ENCODE measurements at regions not wholly inside any gene's neighbourhood (a gene's known extent, or its start where the extent isn't known, plus 50 kb on each side); places are given as distances from the start of the nearest gene placed in this dataset.

DNA sequence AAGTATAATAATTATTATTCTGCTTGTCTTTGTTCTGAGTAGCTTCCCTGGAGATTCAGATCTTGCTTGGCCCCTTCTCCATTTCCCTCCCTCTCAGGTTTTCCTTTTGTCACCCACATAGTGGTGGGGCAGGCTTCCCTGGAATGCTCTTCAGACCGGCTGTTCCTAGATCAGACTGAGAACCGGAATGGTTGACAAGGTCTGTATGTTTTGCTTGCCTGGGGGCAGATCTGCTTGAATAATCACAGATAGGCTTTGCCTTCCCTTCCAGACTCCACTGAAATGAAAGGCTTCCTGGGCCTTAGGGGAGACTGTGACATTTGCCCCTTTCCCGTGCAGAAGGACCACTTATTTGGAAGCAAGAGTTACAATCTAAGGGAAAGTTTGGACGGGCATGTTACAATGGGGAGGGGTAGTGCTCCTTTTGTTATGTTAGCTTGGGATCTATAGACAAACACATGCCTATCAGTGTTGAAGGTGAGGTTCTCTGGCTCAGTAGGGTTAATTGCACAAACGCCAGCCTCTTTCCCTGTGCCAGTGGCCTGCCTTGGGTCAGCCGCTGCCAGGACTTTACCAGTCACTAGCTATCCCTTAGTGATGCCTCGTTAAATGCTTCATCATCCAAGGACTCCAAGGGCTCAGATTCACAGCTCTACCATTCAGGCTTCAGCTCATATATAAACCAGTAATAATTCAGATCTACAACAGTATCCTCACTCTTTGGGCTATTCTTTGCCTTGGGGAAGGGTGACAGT, 178.6 kb downstream of the SNAPC1 start:
- DNase-seq (ENCODE audit: extremely low spot score) = no peak
- CTCF ChIA-PET = interaction anchor here (0.6 kb wide), 1 partner anchor 13 kb away, joined by 3 read pairs; no protein-coding TSS in a partner anchor
- TF ChIP-seq LEF1 (IDR thresholded peaks at IDR 0.05; ENCODE audit: borderline replicate concordance) = no peak
- no peak for TF ChIP-seq ZNF384 (IDR thresholded peaks at IDR 0.05)
- no peak for TF ChIP-seq HDGF (IDR thresholded peaks at IDR 0.05; ENCODE audit: borderline replicate concordance)
- no peak for TF ChIP-seq SUZ12 (IDR thresholded peaks at IDR 0.05)
- TF ChIP-seq ARNT (IDR thresholded peaks at IDR 0.05) = no peak
- no peak for TF ChIP-seq BHLHE40 (IDR thresholded peaks at IDR 0.05; ENCODE audit: borderline replicate concordance)
- no peak for TF ChIP-seq FOXK2 (IDR thresholded peaks at IDR 0.05)
- POLR2A ChIA-PET = no interaction called here

DNA sequence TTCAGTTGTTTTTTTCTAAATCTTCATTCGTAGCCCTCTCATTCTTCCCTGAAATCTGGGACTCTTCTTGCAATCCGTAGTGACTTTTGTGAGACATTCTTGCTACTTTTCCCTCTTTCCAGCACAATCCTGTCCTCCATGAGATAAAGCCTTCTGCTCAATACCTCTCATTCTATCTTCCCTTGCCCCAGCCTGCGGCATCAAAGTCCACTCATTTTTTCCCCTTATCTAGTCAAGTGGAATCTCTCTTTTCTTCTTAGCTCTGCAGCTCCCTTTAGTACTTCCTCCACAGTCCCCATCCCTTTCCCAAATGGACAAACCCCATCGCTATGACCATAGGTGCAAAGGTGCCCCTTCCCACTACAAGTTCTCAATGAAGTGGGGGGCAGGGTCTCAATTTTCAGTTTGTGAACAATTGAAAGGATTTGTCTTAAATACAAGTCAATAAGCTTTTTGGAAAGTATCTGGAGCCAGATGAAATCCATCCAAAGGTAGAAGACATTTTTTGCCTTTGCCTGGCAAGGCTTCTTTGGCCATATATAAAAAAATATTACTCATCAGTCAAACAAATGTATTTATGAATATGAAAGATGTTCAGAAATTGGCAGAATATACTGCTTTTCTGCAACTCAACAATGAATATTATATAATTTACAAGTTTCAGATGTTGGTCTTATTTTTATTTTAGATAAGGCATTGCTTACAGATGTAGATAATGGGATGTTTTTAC, 179.4 kb downstream of the SNAPC1 start:
- POLR2A ChIA-PET = no interaction called here
- no peak for DNase-seq (ENCODE audit: extremely low spot score)
- TF ChIP-seq TARDBP (IDR thresholded peaks at IDR 0.05) (no peak), HDGF (IDR thresholded peaks at IDR 0.05; ENCODE audit: borderline replicate concordance) (no peak), ARNT (IDR thresholded peaks at IDR 0.05) (no peak)
- CTCF ChIA-PET = interaction anchor here (0.6 kb wide), 1 partner anchor 14 kb away, joined by 3 read pairs; no protein-coding TSS in a partner anchor

DNA sequence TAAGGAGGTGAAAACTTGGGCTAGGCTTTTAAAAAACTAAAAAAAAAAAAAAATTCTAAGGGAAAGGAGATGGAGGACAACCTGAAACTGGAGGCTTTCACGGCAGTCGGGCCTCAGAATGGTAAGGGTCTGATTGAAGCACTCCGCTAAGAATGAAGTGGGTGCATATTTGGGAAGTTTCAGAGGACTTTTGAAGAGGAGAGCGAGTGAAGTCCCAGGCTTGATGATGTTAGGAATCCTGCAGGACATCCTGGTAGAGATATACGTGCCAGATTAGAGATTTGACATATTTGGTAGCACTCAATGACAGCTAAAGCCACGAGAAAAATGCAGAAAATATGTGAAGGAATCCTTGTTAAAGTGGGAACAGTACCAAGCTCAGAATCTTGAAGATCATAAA, 186.2 kb downstream of the SNAPC1 start:
- CTCF ChIA-PET = no interaction called here

GRCh38 chr14:61950340-61950739, 188.1 kb downstream of the SNAPC1 start:
- POLR2A ChIA-PET = no interaction called here
- TF ChIP-seq L3MBTL2 (conservative IDR thresholded peaks at IDR 0.05) (no peak), ARNT (IDR thresholded peaks at IDR 0.05) (no peak), HDGF (IDR thresholded peaks at IDR 0.05; ENCODE audit: borderline replicate concordance) (no peak), SP1 (IDR thresholded peaks at IDR 0.05) (no peak), NFRKB (IDR thresholded peaks at IDR 0.05) (no peak), BHLHE40 (IDR thresholded peaks at IDR 0.05; ENCODE audit: borderline replicate concordance) (no peak), SUZ12 (IDR thresholded peaks at IDR 0.05) (no peak), FOXM1 (IDR thresholded peaks at IDR 0.05; ENCODE audit: borderline replicate concordance) (no peak), CTBP1 (IDR thresholded peaks at IDR 0.05; ENCODE audit: borderline replicate concordance) (no peak), LEF1 (IDR thresholded peaks at IDR 0.05; ENCODE audit: borderline replicate concordance) (no peak), PKNOX1 (IDR thresholded peaks at IDR 0.05) (no peak), ZNF384 (IDR thresholded peaks at IDR 0.05) (no peak), TARDBP (IDR thresholded peaks at IDR 0.05) (no peak), FOXK2 (IDR thresholded peaks at IDR 0.05) (no peak), ELF4 (IDR thresholded peaks at IDR 0.05) (no peak), FOXA1 (IDR thresholded peaks at IDR 0.05) (no peak)
- CTCF ChIA-PET = no interaction called here
- no peak for DNase-seq (ENCODE audit: extremely low spot score)

More for the DNA sequence above, 186.2 kb downstream of the SNAPC1 start:
- no peak for TF ChIP-seq LEF1 (IDR thresholded peaks at IDR 0.05; ENCODE audit: borderline replicate concordance)
- TF ChIP-seq ZNF384 (IDR thresholded peaks at IDR 0.05) = no peak
- TF ChIP-seq PKNOX1 (IDR thresholded peaks at IDR 0.05) = no peak
- no peak for TF ChIP-seq TARDBP (IDR thresholded peaks at IDR 0.05)
- TF ChIP-seq L3MBTL2 (conservative IDR thresholded peaks at IDR 0.05) = no peak
- no peak for TF ChIP-seq FOXM1 (IDR thresholded peaks at IDR 0.05; ENCODE audit: borderline replicate concordance)
- TF ChIP-seq SUZ12 (IDR thresholded peaks at IDR 0.05) = no peak
- no peak for TF ChIP-seq SP1 (IDR thresholded peaks at IDR 0.05)
- no peak for TF ChIP-seq FOXK2 (IDR thresholded peaks at IDR 0.05)
- POLR2A ChIA-PET = no interaction called here
- no peak for DNase-seq (ENCODE audit: extremely low spot score)

DNA sequence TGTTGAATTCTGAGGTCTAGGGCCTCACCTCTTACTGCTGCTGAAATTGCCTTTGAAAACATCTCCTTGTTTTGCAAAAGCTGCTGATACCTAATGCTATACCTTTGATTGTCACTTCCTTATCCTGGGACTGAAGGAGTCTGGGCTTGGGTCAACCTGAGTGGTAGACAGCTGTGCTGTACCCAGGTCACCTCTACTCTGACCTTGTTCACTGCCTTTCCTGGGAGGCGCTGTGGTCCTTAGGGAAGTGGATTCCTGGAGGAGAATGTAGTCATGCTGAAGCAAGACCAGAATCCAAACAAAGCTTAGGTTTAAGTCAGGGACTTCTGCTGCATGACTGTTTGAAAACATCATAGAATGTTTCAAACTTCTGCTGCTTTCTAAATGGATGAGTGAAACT, 191.4 kb downstream of the SNAPC1 start:
- ChIA-PET POLR2A (no interaction called here), CTCF (no interaction called here)
- no peak for DNase-seq (ENCODE audit: extremely low spot score)
- TF ChIP-seq HDGF (IDR thresholded peaks at IDR 0.05; ENCODE audit: borderline replicate concordance) (no peak), SP1 (IDR thresholded peaks at IDR 0.05) (no peak), FOXA1 (IDR thresholded peaks at IDR 0.05) (no peak), FOXM1 (IDR thresholded peaks at IDR 0.05; ENCODE audit: borderline replicate concordance) (no peak), L3MBTL2 (conservative IDR thresholded peaks at IDR 0.05) (no peak), BHLHE40 (IDR thresholded peaks at IDR 0.05; ENCODE audit: borderline replicate concordance) (no peak), PKNOX1 (IDR thresholded peaks at IDR 0.05) (no peak), ARNT (IDR thresholded peaks at IDR 0.05) (no peak), CTBP1 (IDR thresholded peaks at IDR 0.05; ENCODE audit: borderline replicate concordance) (no peak), ELF4 (IDR thresholded peaks at IDR 0.05) (no peak), NFRKB (IDR thresholded peaks at IDR 0.05) (no peak), FOXK2 (IDR thresholded peaks at IDR 0.05) (no peak), LEF1 (IDR thresholded peaks at IDR 0.05; ENCODE audit: borderline replicate concordance) (no peak), SUZ12 (IDR thresholded peaks at IDR 0.05) (no peak), ZNF384 (IDR thresholded peaks at IDR 0.05) (no peak), TARDBP (IDR thresholded peaks at IDR 0.05) (no peak)

- ChIA-PET POLR2A (no interaction called here), CTCF (no interaction called here)
- no peak for DNase-seq (ENCODE audit: extremely low spot score)
- TF ChIP-seq SUZ12 (IDR thresholded peaks at IDR 0.05) (no peak), BHLHE40 (IDR thresholded peaks at IDR 0.05; ENCODE audit: borderline replicate concordance) (no peak), FOXK2 (IDR thresholded peaks at IDR 0.05) (no peak), HDGF (IDR thresholded peaks at IDR 0.05; ENCODE audit: borderline replicate concordance) (no peak)
Measured at GRCh38 chr14:61954306-61954705, 192.1 kb downstream of the SNAPC1 start.

Measured in HEK293T (cell line).